Stimulated activated CD4-positive, alpha-beta T cell treated with anti-CD3 and anti-CD28 coated beads, Interleukin-12 subunit alpha, Interleukin-12 subunit beta, amount 100 ng/mL, for 4 hours (primary cell): ENCODE measurements at regions not wholly inside any gene's neighbourhood (a gene's known extent, or its start where the extent isn't known, plus 50 kb on each side); places are given as distances from the start of the nearest gene placed in this dataset.

ENCODE experiments used
- DNase-seq: peaks from one replicate; pipeline ENCODE4 v3.0.0-alpha.2; 2020

DNA sequence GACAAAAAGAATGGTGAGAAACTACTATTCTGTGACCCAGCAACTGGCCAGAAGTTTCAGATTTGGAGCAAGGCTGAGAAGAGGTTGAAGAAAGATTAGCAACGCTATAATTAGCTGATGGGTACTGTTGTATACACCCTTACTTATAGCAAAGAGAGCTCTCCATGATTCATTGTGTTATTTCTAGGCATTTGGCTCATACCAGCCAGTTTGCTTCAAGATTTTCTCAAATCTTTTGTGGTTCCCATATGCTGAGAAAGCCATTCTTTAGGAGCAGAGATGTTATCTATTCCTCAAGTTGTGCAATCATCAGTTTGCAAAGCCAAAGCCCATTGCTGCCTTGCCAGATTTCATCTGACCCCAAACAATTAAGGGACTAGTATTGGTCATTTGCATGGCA is 179.4 kb downstream of the ETS1 start:
- DNase-seq = no peak

DNA sequence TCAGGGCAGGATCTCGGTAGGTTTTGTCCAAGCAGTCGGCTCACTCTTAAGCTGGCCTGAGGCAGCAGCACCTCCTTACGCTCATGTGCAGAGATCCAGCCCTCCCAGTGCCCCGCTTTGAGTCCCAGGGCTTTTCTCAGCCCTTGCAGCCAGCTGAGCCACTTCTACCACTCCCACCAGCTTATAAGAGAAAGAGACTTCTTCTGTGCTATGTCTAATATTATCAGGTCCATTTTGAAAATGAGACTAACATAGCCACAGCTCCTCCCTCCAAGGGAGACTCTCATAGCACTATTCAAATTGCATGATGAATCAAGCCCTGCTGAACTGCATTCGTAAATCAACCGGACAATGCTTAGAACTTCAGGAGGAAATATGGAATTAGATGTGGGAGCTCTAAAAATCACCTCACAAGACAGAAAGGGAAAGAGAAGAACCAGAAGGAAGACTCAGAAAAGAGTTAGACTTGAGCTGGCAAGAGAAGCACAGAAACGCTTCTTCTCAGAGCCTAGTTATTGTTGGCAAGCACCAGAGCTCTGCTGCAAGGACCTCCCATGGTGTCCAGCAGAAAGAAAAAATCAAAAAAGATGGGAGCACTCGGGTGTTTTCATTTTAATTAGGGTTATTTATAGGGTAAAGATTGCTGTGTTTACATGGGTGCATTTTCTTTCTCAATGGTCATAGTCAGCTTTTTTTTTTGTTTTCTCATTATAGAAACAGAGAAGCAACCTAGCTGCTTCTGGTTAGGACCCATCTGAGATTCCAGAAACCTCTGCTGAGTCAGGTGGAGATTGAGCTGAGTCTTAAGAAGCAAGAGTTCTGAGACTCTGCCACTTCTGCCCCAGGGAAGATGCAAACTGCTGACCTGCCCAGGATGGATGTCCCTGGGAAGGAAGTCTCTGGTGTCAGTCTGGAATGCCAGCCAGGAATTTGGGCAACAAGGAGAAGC is 181.4 kb downstream of the ETS1 start:
- DNase-seq = no peak

GRCh38 chr11:128405112-128405511 is 182.2 kb downstream of the ETS1 start:
- no peak for DNase-seq

- no peak for DNase-seq
Measured at GRCh38 chr11:128404437-128404836, 182.9 kb downstream of the ETS1 start.

GRCh38 chr11:128400382-128401203 is 186.8 kb downstream of the ETS1 start:
- DNase-seq = no peak

- no peak for DNase-seq
Measured at GRCh38 chr11:128399251-128400121, 187.9 kb downstream of the ETS1 start.

GRCh38 chr11:128398517-128399250 is 188.7 kb downstream of the ETS1 start:
- DNase-seq = no peak

DNA sequence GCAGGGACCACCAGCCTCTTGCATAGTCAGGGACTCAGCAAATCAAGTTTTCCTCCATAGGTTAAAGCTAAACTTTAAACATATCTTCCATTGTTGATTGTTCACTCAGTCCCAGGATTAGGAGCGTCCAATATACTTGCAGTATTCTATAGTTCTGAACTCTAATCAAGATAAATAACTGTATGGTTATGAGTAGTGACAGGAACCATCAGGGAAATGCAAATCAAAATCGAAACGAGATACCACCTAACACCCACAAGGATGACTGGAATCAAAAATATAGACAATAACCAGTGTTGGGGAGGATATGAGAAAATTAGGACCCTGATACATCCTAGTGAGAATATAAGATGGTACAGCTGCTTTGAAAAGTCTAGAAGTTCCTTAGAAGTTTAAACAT is 190.0 kb downstream of the ETS1 start:
- no peak for DNase-seq

- DNase-seq = no peak
Measured at GRCh38 chr11:128394431-128395089, 192.8 kb downstream of the ETS1 start.

GRCh38 chr11:128392259-128392658 is 195.1 kb downstream of the ETS1 start:
- no peak for DNase-seq

- DNase-seq = no peak
Measured at GRCh38 chr11:128391811-128392210, 195.5 kb downstream of the ETS1 start.

- DNase-seq = no peak
Measured at GRCh38 chr11:128390246-128390645, 197.1 kb downstream of the ETS1 start.

DNA sequence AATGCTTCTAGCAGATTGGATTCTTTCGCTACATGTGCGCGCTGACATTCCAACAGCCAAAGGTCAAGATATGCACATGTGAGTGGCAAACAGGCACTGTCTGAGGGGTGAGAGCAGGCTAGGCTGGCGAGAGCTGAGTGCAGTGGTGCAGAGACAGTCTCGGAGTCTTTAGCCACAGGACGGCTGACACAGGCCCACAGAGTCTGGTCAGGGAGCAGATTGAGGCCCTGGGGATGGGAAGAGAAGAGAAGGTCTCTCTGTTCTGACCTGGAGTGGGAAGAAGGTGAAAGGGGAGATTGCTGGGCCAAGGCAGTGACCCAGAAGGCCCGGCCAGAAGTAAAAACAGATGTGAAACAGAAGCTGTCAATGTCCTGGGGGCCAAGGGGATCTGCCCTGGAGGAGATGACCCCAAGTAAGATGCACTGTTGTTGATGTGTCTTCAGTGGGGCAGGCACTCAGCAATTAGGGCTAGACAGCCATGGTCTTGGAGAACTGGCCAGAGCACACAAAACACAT is 197.8 kb downstream of the ETS1 start:
- DNase-seq = no peak

- no peak for DNase-seq
Measured at GRCh38 chr11:128388206-128388815, 199.0 kb downstream of the ETS1 start.

DNA sequence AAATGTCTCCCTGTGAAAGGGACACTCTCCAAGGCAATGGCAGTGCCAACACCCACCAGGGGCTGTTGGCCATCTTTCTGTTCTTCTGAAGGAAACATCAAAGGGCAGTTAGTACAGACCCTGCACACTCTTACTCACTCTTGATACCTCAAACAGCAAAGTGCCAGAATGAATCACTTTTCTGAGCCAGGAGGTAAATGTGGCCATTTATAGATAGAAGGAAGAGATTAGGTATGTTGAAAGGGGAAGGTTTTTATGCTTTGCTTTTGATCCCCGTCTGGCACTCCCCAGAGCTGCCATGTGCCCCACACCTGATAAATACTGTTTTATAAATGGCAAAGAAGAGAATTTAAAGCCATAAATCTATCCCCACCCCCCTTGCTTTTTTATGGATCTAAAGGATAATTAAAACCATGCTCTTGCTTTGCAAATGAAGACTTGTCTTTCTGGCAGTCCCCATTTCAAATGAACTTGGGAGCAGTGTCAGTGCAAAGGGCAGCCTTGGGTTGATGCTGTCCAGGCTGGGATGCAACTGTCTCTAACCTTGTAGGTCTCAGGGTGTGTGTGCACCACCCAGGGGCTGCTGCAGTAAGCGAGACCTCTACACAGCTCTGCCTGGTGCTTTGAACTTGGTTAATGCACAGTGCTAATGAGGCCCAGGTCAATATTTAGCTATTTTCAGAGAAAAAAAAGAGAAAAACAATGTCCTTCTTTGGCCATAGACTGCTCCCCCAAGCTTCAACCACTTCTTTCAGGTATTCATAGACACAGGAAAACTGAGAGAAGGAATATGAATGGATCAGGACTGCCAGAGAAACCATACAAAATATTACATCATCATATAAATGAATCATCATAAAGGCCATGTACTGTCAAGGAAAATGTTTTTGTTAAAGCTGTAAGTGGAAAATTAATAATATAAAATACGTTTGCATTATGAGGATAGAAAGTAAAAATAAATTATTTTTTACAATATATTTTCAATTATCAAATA is 207.5 kb downstream of the ETS1 start:
- peak; percentile 5 for DNase-seq

DNA sequence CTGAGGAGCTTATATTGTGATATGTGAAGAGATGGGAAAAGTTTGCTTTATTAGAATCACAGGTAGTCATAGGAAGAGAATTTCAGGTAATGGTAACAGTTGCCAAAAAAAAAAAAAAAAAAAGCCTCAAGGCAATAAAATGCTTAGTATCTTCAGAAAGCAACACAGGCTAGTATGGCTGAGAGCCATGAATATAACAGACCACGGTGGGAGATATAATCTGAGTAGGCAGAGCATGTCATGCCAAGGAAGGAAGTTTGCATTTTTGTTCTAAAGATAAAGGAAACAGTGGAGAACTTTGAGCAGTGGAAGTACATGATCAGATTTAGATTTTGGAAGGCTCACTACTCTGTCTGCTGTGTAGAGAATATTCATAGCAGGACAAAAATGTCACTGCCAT is 211.4 kb downstream of the ETS1 start:
- DNase-seq = no peak

DNA sequence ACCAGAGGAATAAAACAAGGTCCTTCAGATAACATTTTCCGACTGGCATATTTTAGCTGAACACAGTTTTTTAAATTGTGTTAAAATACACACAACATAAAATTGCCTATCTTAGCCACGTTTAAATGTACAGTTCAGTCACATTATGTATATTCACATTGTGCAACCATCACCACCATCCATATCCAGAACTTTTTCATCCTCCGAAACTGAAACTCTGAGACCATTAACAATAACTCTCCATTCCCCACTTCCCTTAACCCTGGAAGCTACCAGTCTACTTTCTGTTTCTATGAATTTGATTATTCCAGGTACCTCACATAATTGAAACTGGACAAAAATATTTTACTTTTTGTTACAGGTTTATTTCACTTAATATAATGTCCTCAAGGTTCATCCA is 213.3 kb downstream of the ETS1 start:
- no peak for DNase-seq

- DNase-seq = no peak
Measured at GRCh38 chr11:128372977-128373376, 214.4 kb downstream of the ETS1 start.

DNA sequence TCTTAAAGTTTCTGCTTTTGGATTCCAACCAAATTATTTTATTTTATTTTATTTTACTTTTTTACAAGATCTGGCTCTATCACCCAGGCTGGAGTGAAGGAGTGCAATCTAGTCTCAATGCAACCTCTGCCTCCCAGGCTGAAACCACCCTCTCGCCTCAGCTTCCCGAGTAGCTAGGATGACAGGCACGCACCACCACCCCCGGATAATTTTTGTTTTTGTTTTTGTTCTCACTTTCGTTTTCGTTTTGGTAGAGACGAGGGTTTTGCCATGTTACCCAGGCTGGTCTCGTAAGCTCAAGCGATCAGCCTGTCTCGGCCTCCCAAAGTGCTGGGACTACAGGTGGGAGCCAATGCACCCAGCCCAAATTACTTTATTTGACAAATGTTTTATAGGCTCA is 219.8 kb downstream of the ETS1 start:
- no peak for DNase-seq

DNA sequence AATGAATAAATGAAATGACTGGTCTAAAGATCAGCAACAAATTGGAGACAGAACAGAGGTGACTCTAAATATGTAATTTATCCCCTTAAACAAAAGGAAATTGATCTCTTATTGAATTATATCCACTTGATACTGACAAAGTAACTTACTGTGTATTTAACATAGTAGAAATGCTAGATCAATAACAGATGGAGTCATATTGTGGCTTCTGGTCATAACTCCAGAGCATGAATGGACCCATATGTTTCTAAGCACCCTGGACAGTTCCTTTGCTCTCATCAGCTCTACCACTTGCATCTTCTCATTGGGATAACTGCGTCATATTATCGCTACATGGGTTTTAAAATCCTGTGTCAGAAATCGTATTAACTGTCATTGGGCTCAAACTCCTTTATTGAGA is 222.3 kb downstream of the ETS1 start:
- no peak for DNase-seq
